OCI-LY7 (cell line): ENCODE measurements at regions not wholly inside any gene's neighbourhood (a gene's known extent, or its start where the extent isn't known, plus 50 kb on each side); places are given as distances from the start of the nearest gene placed in this dataset.

Source experiments
- BruUV-seq: library from RNA; stranded (reverse); fragments of 400-500 nt; replicated peaks from 2 replicates; lab custom pipeline; 2021; lab: Mats Ljungman, UMichigan
- CTCF ChIA-PET: fragments of 300-600 bp; sonication (Branson Sonifier 250); formaldehyde crosslinking; loops from one replicate; lab custom pipeline; 2022; ENCODE audit warnings: antibody characterized with exemption; ENCODE audit not compliant: unreplicated experiment; lab: Charles Lee
- POLR2A ChIA-PET: fragments of 300-600 bp; sonication (Branson Sonifier 250); formaldehyde crosslinking; loops from one replicate; lab custom pipeline; 2022; ENCODE audit warnings: antibody characterized with exemption; lab: Charles Lee
- DNase-seq: peaks from one replicate; pipeline ENCODE4 v3.0.0-alpha.2; 2015; ENCODE audit warnings: low spot score
- H2AFZ ChIP-seq: fragments of 200-600 bp; sonication (generic), shearing (Covaris generic); 2 replicates; pipeline ENCODE4 v1.6.1; 2014; ENCODE audit warnings: mild to moderate bottlenecking, antibody characterized with exemption, low read length, moderate library complexity
- H3K27ac ChIP-seq: fragments of 200-600 bp; sonication (generic); 2 replicates; pipeline ENCODE4 v1.5.1; 2014; ENCODE audit warnings: mixed run types, low read depth, mild to moderate bottlenecking, moderate library complexity, low read length, inconsistent platforms; ENCODE audit not compliant: poor library complexity, severe bottlenecking
- H3K36me3 ChIP-seq: fragments of 200-600 bp; sonication (generic); 2 replicates; pipeline ENCODE4 v1.6.1; 2014; ENCODE audit warnings: mild to moderate bottlenecking, antibody characterized with exemption, low read length, moderate library complexity, mixed read lengths; ENCODE audit not compliant: insufficient read depth
- H3K4me1 ChIP-seq: fragments of 200-600 bp; sonication (generic); 2 replicates; pipeline ENCODE4 v1.5.1; 2014; ENCODE audit warnings: mild to moderate bottlenecking, low read length; ENCODE audit not compliant: insufficient read depth, poor library complexity, severe bottlenecking
- H3K4me2 ChIP-seq: fragments of 200-600 bp; sonication (generic); 2 replicates; pipeline ENCODE4 v1.6.1; 2014; ENCODE audit warnings: mild to moderate bottlenecking, low read length
- H3K4me3 ChIP-seq: fragments of 200-600 bp; sonication (generic); 2 replicates; pipeline ENCODE4 v1.5.1; 2014; ENCODE audit warnings: mild to moderate bottlenecking, low read depth, low read length; ENCODE audit not compliant: poor library complexity, severe bottlenecking
- H3K79me2 ChIP-seq: fragments of 200-600 bp; sonication (generic); 2 replicates; pipeline ENCODE4 v1.6.1; 2016; ENCODE audit warnings: low read depth, mild to moderate bottlenecking, low read length, moderate library complexity, mixed read lengths; ENCODE audit not compliant: insufficient read depth
- H3K9me2 ChIP-seq: fragments of 200-600 bp; sonication (generic); 2 replicates; pipeline ENCODE4 v1.6.1; 2016; ENCODE audit warnings: mild to moderate bottlenecking, low read length, mixed read lengths; ENCODE audit not compliant: insufficient read depth
- H3K9me3 ChIP-seq: fragments of 200-600 bp; sonication (generic); 2 replicates; pipeline ENCODE4 v1.6.1; 2014; ENCODE audit warnings: mild to moderate bottlenecking, mixed run types, low read length, mixed read lengths
- H4K20me1 ChIP-seq: fragments of 200-600 bp; sonication (generic); 2 replicates; pipeline ENCODE4 v1.6.1; 2014; ENCODE audit warnings: mild to moderate bottlenecking, antibody characterized with exemption, low read length, moderate library complexity, mixed read lengths; ENCODE audit not compliant: insufficient read depth
- CTCF ChIP-seq: fragments of 200-600 bp; sonication (generic); conservative IDR thresholded peaks from 2 replicates; pipeline ENCODE4 v1.5.1; 2014; ENCODE audit warnings: mild to moderate bottlenecking, antibody characterized with exemption, low read length, moderate library complexity, mixed read lengths
- EZH2phosphoT487 ChIP-seq: fragments of 200-600 bp; sonication (generic); IDR thresholded peaks from 2 replicates; pipeline ENCODE4 v1.6.1; 2018; ENCODE audit warnings: low read depth, borderline replicate concordance, mild to moderate bottlenecking, mixed run types, antibody characterized with exemption, low read length, moderate library complexity, mixed read lengths
- intact Hi-C: fragments of 100-400 bp; cut with micrococcal nuclease; formaldehyde crosslinking; loops from one replicate; pipeline ENCODE4 v1.10.0; 2022; ENCODE audit not compliant: unreplicated experiment

DNA sequence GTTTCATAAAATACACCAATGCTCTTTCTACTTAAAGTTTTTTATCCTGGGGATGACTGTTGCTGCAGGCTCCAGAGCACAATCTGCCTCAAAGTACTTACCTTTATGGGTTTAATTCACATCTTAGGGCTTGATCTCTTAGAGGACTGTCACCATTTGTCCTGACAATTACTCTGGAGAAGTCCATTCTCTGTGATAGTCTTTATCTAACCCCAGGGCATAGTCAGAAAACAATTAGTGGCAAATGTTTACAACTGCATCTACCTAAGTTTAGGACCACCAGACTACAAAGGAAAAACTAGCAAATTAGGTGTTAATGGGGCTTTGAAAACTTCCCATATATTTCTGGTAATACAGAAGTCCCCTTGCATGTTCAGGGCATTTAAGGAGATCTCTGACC is 973.5 kb downstream of the JRKL start:
- H3K4me3 ChIP-seq = no peak overlapping the region
- intact Hi-C loops = no loop called here
- H3K4me1 ChIP-seq = no peaks in the 10 kb centered on the region
- CTCF ChIA-PET = no interaction called here
- H3K79me2 ChIP-seq = no peaks in the 10 kb centered on the region
- H3K36me3 ChIP-seq = no peaks in the 10 kb centered on the region
- no peak overlapping the region for H3K27ac ChIP-seq
- POLR2A ChIA-PET = no interaction called here
- DNase-seq = no peak
- BruUV-seq = no TSS peak
- no peak overlapping the region for H3K4me2 ChIP-seq
- no peak overlapping the region for H2AFZ ChIP-seq
- no peaks in the 10 kb centered on the region for H3K9me3 ChIP-seq
- TF ChIP-seq CTCF (no peak), EZH2phosphoT487 (no peak)
- no peaks in the 10 kb centered on the region; the same call in 1 of the 2 replicates for H3K9me2 ChIP-seq
- H4K20me1 ChIP-seq = no peaks in the 10 kb centered on the region

- TF ChIP-seq EZH2phosphoT487 (no peak), CTCF (no peak)
- BruUV-seq = no TSS peak
- Histone ChIP-seq H3K4me3 (no peak overlapping the region), H3K4me1 (no peaks in the 10 kb centered on the region), H3K9me2 (no peaks in the 10 kb centered on the region; the same call in 1 of the 2 replicates), H3K9me3 (no peaks in the 10 kb centered on the region), H3K4me2 (no peak overlapping the region), H3K36me3 (no peaks in the 10 kb centered on the region), H4K20me1 (no peaks in the 10 kb centered on the region), H2AFZ (no peak overlapping the region), H3K27ac (no peak overlapping the region), H3K79me2 (no peaks in the 10 kb centered on the region)
- ChIA-PET CTCF (no interaction called here), POLR2A (no interaction called here)
- no peak for DNase-seq
- intact Hi-C loops = no loop called here
Measured at GRCh38 chr11:97364047-97364446, 974.2 kb downstream of the JRKL start.

DNA sequence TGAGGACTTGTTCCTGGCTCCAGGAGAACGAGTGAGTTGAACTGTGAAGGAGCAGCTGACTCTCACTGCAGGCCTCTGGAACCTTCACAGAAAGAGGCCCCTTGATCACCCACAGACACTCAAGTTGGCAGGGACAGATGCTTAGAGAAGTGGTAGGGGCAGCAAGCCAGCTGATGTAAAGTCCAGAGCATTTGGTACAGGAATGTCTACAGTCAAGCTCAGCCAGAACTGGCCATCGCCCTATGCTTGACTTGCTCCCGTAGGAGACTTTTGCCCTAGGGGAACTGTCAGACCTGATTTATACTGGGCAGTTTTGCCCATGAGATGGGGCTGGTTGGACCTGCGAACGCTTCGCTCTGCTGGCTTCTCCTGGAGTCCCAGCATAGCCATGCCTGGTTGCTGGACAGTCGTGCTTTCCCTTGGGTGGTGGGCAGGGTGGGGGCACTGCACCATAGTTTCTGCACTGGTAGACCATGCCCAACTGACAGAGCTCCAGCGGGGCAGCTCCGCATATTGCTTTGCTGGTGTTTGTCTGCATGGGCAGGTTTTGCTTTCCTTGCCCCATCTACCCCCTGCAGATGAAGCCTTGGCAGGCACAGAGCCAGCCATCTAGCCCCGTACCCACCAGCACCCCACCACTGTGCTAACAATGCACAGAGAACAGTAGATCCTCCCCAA is 977.7 kb downstream of the JRKL start:
- Histone ChIP-seq H3K4me1 (no peaks in the 10 kb centered on the region), H3K4me2 (no peak overlapping the region), H3K36me3 (no peaks in the 10 kb centered on the region), H3K4me3 (no peak overlapping the region), H3K9me3 (no peaks in the 10 kb centered on the region), H3K9me2 (no peaks in the 10 kb centered on the region), H3K27ac (no peak overlapping the region), H4K20me1 (no peaks in the 10 kb centered on the region), H2AFZ (no peak overlapping the region), H3K79me2 (no peaks in the 10 kb centered on the region)
- no peak for TF ChIP-seq CTCF
- no peak for TF ChIP-seq EZH2phosphoT487
- ChIA-PET CTCF (no interaction called here), POLR2A (no interaction called here)
- DNase-seq = no peak
- no TSS peak for BruUV-seq
- intact Hi-C loops = no loop called here
